ENCODE measurements at regions not wholly inside any gene's neighbourhood (a gene's known extent, or its start where the extent isn't known, plus 50 kb on each side); places are given as distances from the start of the nearest gene placed in this dataset.
A peak's percentile ranks its signal among the peaks of the same experiment; 100 is the strongest.
"Not testable (repeated sequence)": the region's sequence is repeated elsewhere in the genome, so short reads cannot be mapped to it uniquely, and the experiment has no call there.

DNA sequence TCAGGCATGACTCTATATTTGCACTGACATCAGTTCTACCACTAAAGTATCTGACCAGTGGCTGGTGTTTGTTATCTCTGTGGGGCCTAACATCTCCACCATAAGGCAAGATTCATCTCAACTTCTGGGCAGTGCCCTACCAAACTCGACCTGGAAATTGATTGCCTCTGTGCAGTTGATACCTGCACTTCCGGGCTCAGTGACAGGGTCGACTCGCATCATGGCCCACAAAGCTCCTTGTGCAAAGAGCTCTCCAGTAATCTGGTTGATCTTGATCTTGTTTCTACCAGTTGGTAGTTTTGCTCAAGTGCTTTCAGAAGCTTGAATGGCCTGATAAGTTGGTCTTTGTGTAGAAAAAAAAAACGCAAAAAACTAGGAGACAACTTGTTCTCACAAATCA lies 501.1 kb upstream of the JAG1 start:
- intact Hi-C loops (cut with micrococcal nuclease) = no loop called here
- no peaks in the 10 kb centered on the region for H3K36me3 ChIP-seq
- no peaks in the 10 kb centered on the region for H3K9me3 ChIP-seq (replicated peaks)
- TF ChIP-seq, protein P1, sequence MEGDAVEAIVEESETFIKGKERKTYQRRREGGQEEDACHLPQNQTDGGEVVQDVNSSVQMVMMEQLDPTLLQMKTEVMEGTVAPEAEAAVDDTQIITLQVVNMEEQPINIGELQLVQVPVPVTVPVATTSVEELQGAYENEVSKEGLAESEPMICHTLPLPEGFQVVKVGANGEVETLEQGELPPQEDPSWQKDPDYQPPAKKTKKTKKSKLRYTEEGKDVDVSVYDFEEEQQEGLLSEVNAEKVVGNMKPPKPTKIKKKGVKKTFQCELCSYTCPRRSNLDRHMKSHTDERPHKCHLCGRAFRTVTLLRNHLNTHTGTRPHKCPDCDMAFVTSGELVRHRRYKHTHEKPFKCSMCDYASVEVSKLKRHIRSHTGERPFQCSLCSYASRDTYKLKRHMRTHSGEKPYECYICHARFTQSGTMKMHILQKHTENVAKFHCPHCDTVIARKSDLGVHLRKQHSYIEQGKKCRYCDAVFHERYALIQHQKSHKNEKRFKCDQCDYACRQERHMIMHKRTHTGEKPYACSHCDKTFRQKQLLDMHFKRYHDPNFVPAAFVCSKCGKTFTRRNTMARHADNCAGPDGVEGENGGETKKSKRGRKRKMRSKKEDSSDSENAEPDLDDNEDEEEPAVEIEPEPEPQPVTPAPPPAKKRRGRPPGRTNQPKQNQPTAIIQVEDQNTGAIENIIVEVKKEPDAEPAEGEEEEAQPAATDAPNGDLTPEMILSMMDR (IDR thresholded peaks at IDR 0.05; ENCODE audit: borderline replicate concordance) = no peak
- DNase-seq = no peak
- H3K4me3 ChIP-seq = no peak overlapping the region
- no peak overlapping the region for H3K27ac ChIP-seq (replicated peaks)
- no peaks in the 10 kb centered on the region for H3K27me3 ChIP-seq (ENCODE audit: low read depth)
- peaks cover 23% of the 10 kb centered on the region for H3K4me1 ChIP-seq

DNA sequence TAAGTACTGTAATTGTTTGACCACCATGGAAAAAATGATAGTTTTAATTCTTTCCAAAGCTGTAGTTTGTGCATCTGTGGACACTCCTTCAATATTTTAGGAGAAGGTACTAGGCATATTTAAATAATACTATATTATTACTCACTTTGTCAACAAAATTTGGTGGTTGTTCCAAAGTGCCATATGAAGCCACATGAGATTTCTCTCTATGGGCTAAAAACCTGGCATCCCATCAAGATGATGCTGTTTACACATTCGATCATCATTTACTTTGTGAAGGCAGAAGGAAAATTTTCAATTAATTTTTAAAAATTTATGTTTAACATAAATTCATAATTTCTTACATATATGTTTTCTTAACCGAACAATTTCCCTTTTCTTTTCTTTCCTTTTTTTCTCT lies 502.6 kb upstream of the JAG1 start:
- no peak overlapping the region for H3K27ac ChIP-seq (replicated peaks)
- TF ChIP-seq, protein P1 (IDR thresholded peaks at IDR 0.05; ENCODE audit: borderline replicate concordance) = no peak
- H3K36me3 ChIP-seq = no peaks in the 10 kb centered on the region
- no peaks in the 10 kb centered on the region for H3K9me3 ChIP-seq (replicated peaks)
- peaks cover 10% of the 10 kb centered on the region for H3K4me1 ChIP-seq
- no peak for DNase-seq
- H3K4me3 ChIP-seq = no peak overlapping the region
- H3K27me3 ChIP-seq (ENCODE audit: low read depth) = no peaks in the 10 kb centered on the region
- intact Hi-C loops (cut with micrococcal nuclease) = no loop called here

DNA sequence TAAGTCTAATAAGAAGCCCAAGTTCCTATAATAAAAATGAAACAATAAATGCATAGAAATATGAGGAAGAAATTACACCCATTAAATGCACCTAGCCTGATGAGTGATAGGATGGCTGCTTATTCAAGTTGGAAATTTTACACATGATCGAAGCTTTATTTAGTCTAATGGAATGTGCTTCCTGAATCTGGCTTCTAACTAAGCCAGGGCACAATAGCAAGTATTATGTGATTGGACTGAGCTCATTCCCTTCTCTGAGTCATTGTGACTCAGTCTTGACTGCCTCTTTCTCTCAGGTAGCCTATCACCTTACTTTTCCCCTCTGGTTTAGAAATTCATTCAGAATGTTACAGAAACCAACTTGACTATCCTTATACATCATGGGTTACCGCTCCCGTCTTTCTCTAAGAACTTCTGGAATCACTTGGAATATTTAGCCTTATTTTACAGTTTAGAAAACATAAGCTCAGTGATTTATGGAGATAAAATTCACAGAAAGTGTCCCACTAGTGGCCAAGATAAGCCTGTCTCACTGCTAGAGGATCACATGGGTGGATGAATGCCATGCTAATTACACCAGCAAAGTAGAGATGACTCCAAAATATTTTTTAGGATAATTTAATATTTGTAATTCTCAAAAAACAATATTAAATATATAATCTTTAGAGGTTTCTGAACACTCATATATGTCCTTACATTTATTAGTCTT lies 505.3 kb upstream of the JAG1 start:
- H3K4me3 ChIP-seq = no peak overlapping the region
- intact Hi-C loops (cut with micrococcal nuclease) = no loop called here
- no peaks in the 10 kb centered on the region for H3K9me3 ChIP-seq (replicated peaks)
- no peak for DNase-seq
- no peaks in the 10 kb centered on the region for H3K27me3 ChIP-seq (ENCODE audit: low read depth)
- H3K27ac ChIP-seq (replicated peaks) = peak overlapping the region; percentile 34
- TF ChIP-seq, protein P1 (IDR thresholded peaks at IDR 0.05; ENCODE audit: borderline replicate concordance) = no peak
- H3K36me3 ChIP-seq = no peaks in the 10 kb centered on the region
- peaks cover 10% of the 10 kb centered on the region for H3K4me1 ChIP-seq

DNA sequence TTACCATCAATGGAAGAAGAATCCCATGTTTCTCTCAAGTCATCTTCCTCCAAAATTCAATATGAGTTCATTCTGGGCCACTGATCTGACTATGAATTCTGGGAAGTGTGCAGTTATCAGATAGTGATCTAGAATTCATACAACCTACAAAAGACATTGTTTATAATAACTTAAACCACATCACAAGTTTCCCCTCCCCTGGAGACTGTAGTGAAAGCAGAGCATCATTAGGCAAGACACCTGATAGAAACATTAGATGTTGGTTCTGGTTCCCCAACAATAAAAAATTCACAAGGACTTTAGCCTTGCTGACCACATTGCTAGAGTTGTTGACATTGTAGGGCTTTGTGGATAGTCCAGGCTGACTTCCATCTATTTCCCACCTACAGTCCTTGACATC lies 506.4 kb upstream of the JAG1 start:
- Histone ChIP-seq H3K4me3 (no peak overlapping the region), H3K27me3 (ENCODE audit: low read depth) (no peaks in the 10 kb centered on the region), H3K27ac (replicated peaks) (peak overlapping the region; percentile 34), H3K9me3 (replicated peaks) (peaks cover 2% of the 10 kb centered on the region), H3K4me1 (peaks cover 10% of the 10 kb centered on the region), H3K36me3 (no peaks in the 10 kb centered on the region)
- intact Hi-C loops (cut with micrococcal nuclease) = no loop called here
- TF ChIP-seq, protein P1 (IDR thresholded peaks at IDR 0.05; ENCODE audit: borderline replicate concordance) = no peak
- DNase-seq = no peak

DNA sequence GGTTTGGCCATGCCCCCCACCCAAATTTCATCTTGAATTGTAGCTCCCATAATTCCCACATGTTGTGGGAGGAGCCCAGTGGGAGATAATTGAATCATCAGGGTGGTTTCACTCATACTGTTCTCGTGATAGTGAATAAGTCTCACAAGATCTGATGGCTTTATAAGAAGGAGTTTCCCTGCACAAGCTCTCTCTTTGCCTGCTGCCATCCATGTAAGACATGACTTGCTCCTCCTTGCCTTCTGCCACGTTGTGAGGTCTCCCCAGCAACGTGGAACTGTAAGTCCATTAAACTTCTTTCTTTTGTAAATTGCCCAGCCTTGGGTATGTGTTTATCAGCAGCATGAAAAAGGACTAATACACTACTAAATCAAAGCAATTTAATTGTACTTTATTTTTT lies 507.3 kb upstream of the JAG1 start:
- H3K27me3 ChIP-seq (ENCODE audit: low read depth); H3K36me3 ChIP-seq; H3K4me3 ChIP-seq; H3K27ac ChIP-seq (replicated peaks); intact Hi-C loops (cut with micrococcal nuclease); DNase-seq: not testable (repeated sequence)
- peaks cover 10% of the 10 kb centered on the region for H3K4me1 ChIP-seq
- peaks cover 10% of the 10 kb centered on the region for H3K9me3 ChIP-seq (replicated peaks)

DNA sequence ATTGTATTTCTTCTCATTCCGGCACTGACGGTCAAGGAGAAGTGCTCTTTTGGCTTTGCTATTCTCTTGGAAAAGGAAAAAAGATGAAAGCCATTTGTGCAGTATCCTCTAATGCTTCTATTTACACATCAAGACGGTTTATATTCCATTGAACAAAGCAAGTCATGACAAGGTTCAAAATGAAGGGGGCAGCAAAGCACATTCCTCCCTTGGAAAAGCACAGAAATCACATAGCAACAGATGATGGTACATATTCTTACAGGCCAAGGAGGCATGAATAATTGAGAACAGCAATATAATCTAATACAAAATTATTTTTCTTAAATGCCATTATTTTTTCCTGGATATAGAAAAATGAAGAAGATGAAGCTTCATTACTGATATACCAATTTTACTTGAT lies 508.2 kb upstream of the JAG1 start:
- TF ChIP-seq, protein P1 (IDR thresholded peaks at IDR 0.05; ENCODE audit: borderline replicate concordance) = no peak
- Histone ChIP-seq H3K27ac (replicated peaks) (no peak overlapping the region), H3K9me3 (replicated peaks) (peaks cover 10% of the 10 kb centered on the region), H3K4me3 (no peak overlapping the region), H3K4me1 (peaks cover 10% of the 10 kb centered on the region), H3K27me3 (ENCODE audit: low read depth) (no peaks in the 10 kb centered on the region), H3K36me3 (no peaks in the 10 kb centered on the region)
- intact Hi-C loops (cut with micrococcal nuclease) = no loop called here
- DNase-seq = no peak
